NCI-H526 treated with DMSO at 0.1 percent for 48 hours (cell line): ENCODE measurements at regions not wholly inside any gene's neighbourhood (a gene's known extent, or its start where the extent isn't known, plus 50 kb on each side); places are given as distances from the start of the nearest gene placed in this dataset.

Experiments used
- DNase-seq: peaks from one replicate; lab custom pipeline; 2025; lab: John Stamatoyannopoulos, UW

DNA sequence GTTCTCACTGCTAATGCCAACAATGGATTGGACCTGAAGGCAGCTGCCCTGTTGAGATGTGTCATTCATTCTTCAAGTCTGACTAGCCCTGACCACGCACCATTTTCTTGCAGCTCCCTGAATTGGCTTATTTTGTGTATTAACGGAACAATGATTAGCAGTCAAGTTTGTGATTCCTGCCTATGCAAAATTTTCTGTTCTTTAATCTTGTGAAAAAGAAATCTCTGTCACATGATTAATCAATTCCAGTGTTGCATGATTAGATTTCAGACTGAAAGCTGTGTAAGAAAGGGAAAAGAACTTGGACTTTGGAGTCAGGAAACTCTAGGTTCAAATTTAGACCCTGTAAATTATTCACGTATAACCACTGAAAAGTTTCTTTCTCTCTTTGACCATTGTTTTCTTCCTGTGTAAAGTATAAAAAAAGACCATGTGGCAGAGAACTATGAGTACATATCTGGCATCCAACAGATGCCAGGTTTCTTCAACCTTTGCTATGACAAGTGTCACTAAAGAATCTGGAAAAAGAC, 64.5 kb upstream of the SLC10A2 start:
- DNase-seq = no peak

DNA sequence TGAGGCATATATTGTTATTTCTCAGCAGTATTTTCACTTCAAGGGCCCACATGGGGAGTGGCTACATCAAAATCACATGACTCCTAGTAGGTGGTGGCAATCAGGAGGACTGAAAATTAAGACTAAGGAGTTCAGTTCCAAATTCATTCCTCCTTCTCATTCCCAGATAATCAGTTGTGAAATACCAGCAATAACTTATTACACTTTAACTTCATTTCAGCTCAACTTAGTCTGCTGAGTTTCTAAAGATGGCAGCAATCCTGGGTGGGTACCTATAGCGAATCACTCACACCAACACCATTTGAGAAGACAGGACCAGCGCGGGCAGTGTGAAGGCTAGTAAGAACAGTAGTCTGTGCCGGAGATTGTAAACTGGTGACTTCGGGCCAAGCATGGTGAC, 63.9 kb upstream of the SLC10A2 start:
- no peak for DNase-seq
